BE2C (cell line): ENCODE measurements at regions not wholly inside any gene's neighbourhood (a gene's known extent, or its start where the extent isn't known, plus 50 kb on each side); places are given as distances from the start of the nearest gene placed in this dataset.

Experiments
- DNase-seq: peaks from one replicate; pipeline ENCODE4 v3.0.0-alpha.2; 2020
- H3K27me3 ChIP-seq: fragments of 250-450 bp; sonication (Bioruptor Pico); 2 replicates; pipeline ENCODE4 v1.5.1; 2020; ENCODE audit warnings: mild to moderate bottlenecking
- H3K36me3 ChIP-seq: fragments of 250-450 bp; sonication (Bioruptor Pico); 2 replicates; pipeline ENCODE4 v1.5.1; 2020; ENCODE audit warnings: mild to moderate bottlenecking
- H3K4me1 ChIP-seq: fragments of 250-450 bp; sonication (Bioruptor Pico); 2 replicates; pipeline ENCODE4 v1.5.1; 2020
- H3K4me3 ChIP-seq: 2 replicates; pipeline ENCODE4 v1.5.1; 2011; ENCODE audit warnings: low read depth, low read length
- H3K9me3 ChIP-seq: fragments of 250-450 bp; sonication (Bioruptor Pico); 2 replicates; pipeline ENCODE4 v1.5.1; 2020
- CTCF ChIP-seq: IDR thresholded peaks from 2 replicates; pipeline ENCODE4 v1.5.1; 2012; ENCODE audit warnings: mild to moderate bottlenecking, low read depth, low read length

DNA sequence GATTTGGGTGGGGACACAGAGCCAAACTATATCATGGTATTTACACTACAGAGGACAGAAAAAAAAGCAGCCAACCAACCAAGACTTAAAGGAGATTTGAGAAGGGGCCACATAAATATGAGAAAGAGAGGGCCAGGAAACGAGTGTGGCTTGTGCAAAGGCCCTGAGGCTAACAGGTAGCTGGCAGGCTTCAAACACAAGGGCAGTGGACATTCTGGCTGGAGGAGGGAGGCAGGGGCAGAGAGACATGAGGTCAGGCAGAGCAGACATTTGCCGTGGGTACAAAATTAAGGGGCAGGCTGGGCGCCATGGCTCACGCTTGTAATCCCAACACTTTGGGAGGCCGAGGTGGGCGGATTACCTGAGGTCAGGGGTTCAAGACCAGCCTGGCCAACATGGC lies 278.7 kb downstream of the FOXO1 start:
- no peaks in the 10 kb centered on the region for H3K36me3 ChIP-seq
- H3K9me3 ChIP-seq: no peaks in the 10 kb centered on the region
- no peak for TF ChIP-seq CTCF
- H3K4me1 ChIP-seq: no peaks in the 10 kb centered on the region
- no peaks in the 10 kb centered on the region for H3K27me3 ChIP-seq
- DNase-seq: no peak
- no peak overlapping the region for H3K4me3 ChIP-seq

GRCh38 chr13:40388617-40389016 lies 277.8 kb downstream of the FOXO1 start:
- Histone ChIP-seq H3K4me3 (no peak overlapping the region), H3K9me3 (no peaks in the 10 kb centered on the region), H3K27me3 (no peaks in the 10 kb centered on the region), H3K4me1 (no peaks in the 10 kb centered on the region), H3K36me3 (no peaks in the 10 kb centered on the region)
- TF ChIP-seq CTCF: no peak
- no peak for DNase-seq

GRCh38 chr13:40389081-40389641 lies 277.3 kb downstream of the FOXO1 start:
- H3K27me3 ChIP-seq: no peaks in the 10 kb centered on the region
- H3K4me3 ChIP-seq: no peak overlapping the region
- no peaks in the 10 kb centered on the region for H3K9me3 ChIP-seq
- no peak for TF ChIP-seq CTCF
- no peaks in the 10 kb centered on the region for H3K4me1 ChIP-seq
- H3K36me3 ChIP-seq: no peaks in the 10 kb centered on the region
- no peak for DNase-seq

GRCh38 chr13:40390401-40390916 lies 276.0 kb downstream of the FOXO1 start:
- no peaks in the 10 kb centered on the region for H3K36me3 ChIP-seq
- no peak for TF ChIP-seq CTCF
- H3K4me3 ChIP-seq: no peak overlapping the region
- H3K9me3 ChIP-seq: no peaks in the 10 kb centered on the region
- no peaks in the 10 kb centered on the region for H3K4me1 ChIP-seq
- H3K27me3 ChIP-seq: no peaks in the 10 kb centered on the region
- no peak for DNase-seq

DNA sequence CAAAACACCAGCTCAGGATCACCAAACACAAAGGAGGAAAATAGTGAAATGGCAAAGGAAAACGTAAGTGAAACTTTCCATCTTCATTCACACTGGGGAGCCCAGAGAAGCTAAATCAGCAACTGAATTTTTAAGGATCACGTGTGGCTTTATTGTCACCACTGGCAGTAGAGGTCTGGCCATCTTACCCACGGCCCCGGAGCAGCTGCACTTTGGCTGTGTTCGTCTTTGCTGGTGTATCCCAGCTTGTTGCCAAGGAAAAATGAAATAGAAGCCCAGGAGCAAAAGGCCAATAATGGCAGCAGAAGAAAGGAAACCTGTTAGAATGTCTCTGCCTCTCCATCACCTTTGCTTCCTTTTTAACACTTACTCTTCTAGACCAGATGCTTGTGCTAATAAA lies 274.7 kb downstream of the FOXO1 start:
- H3K4me1 ChIP-seq: no peaks in the 10 kb centered on the region
- H3K36me3 ChIP-seq: no peaks in the 10 kb centered on the region
- no peak for DNase-seq
- H3K27me3 ChIP-seq: no peaks in the 10 kb centered on the region
- no peak for TF ChIP-seq CTCF
- H3K4me3 ChIP-seq: no peak overlapping the region
- H3K9me3 ChIP-seq: no peaks in the 10 kb centered on the region

DNA sequence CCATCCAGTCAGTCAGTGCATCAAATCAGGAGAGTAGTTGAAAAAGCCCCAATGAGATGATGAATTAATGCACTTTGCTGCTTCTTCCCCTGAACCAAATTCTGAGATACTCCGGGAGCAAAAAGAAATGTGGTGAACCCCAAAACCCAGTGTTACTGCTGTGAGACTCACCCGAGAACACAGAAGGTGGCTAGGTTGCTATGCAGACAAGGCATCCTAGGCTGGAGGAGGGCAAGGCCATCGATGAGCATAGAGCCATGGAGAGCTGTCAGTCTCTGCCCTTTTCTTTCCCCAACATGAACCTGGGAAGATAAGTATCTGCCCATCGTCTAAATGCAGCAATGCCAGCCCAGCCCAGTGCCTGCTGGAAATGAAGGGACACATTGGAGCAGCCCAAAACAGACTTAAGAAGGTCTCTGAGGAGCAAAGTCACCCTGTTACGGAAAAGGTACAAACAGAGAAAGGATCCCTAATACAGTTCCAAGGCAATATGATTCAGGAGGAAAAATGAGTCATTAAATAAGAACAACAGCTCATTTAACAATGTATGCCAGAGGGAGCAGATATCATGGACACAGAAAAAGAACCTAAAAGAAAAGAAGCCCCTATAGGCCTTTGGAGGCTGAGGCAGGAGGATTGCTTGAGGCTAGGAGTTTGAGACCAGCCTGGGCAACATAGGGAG lies 272.0 kb downstream of the FOXO1 start:
- Histone ChIP-seq H3K4me1 (no peaks in the 10 kb centered on the region), H3K27me3 (no peaks in the 10 kb centered on the region), H3K4me3 (no peak overlapping the region), H3K36me3 (no peaks in the 10 kb centered on the region), H3K9me3 (no peaks in the 10 kb centered on the region)
- TF ChIP-seq CTCF: no peak
- DNase-seq: no peak
